GM12878 (cell line): ENCODE measurements at regions not wholly inside any gene's neighbourhood (a gene's known extent, or its start where the extent isn't known, plus 50 kb on each side); places are given as distances from the start of the nearest gene placed in this dataset.

Experiments used
- ATAC-seq: fragments of 200-7000 bp; cut with Tn5 transposase; 3 replicates; pipeline ENCODE4 v1.9.1; 2020; ENCODE audit warnings: mild to moderate bottlenecking, moderate library complexity
- BruUV-seq: library from RNA; stranded (reverse); fragments of 400-500 nt; replicated peaks from 2 replicates; lab custom pipeline; 2021; lab: Mats Ljungman, UMichigan
- CTCF ChIA-PET: fragments of 300-600 bp; sonication (Branson Sonifier 250); formaldehyde crosslinking; extraction: SDS; loops from one replicate; lab custom pipeline; 2021; ENCODE audit warnings: inconsistent platforms; lab: Yijun Ruan, JAX
- POLR2A ChIA-PET: fragments of 350-600 bp; formaldehyde crosslinking; extraction: SDS; loops from one replicate; lab custom pipeline; 2021; ENCODE audit warnings: inconsistent platforms; lab: Charles Lee
- RAD21 ChIA-PET: fragments of 300-600 bp; sonication (Branson Sonifier 250); formaldehyde crosslinking; loops from one replicate; lab custom pipeline; 2023; ENCODE audit warnings: antibody characterized with exemption; ENCODE audit not compliant: unreplicated experiment; lab: Charles Lee
- SMC1A ChIA-PET: fragments of 300-600 bp; sonication (Branson Sonifier 250); formaldehyde crosslinking; loops from one replicate; lab custom pipeline; 2023; ENCODE audit not compliant: unreplicated experiment, uncharacterized antibody; lab: Charles Lee
- DNase-seq: peaks from one replicate; pipeline ENCODE4 v3.0.0-alpha.2; 2011; ENCODE audit warnings: low read depth, low spot score
- FAIRE-seq: peaks from 3 replicates; lab custom pipeline; 2011; peaks lifted over from hg19 to GRCh38; lab: Jason Lieb, UNC
- H2AFZ ChIP-seq: 2 replicates; pipeline ENCODE4 v1.6.0; 2011; ENCODE audit warnings: low read depth, low read length, control low read depth; ENCODE audit not compliant: control insufficient read depth
- H3K27ac ChIP-seq: 2 replicates; pipeline ENCODE4 v1.5.1; 2011; ENCODE audit warnings: control low read depth; ENCODE audit not compliant: control insufficient read depth, insufficient read depth
- H3K27me3 ChIP-seq, 2 experiments: replicated peaks in 1 of 2; 2 replicates each; pipeline versions ENCODE4 v1.6.0 to v1.6.1; 2011; ENCODE audit warnings: low read length in 1 of 2; ENCODE audit not compliant: control insufficient read depth in 2 of 2, insufficient read depth in 2 of 2
- H3K36me3 ChIP-seq, 2 experiments: 2 replicates each; pipeline ENCODE4 v1.5.1; 2011; ENCODE audit warnings: low read length in 1 of 2; ENCODE audit not compliant: control insufficient read depth in 2 of 2, insufficient read depth in 2 of 2
- H3K4me1 ChIP-seq: 2 replicates; pipeline ENCODE4 v1.6.1; 2011; ENCODE audit warnings: mild to moderate bottlenecking, low read length, moderate library complexity, mixed read lengths; ENCODE audit not compliant: control insufficient read depth, insufficient read depth
- H3K4me2 ChIP-seq: 2 replicates; pipeline ENCODE4 v1.6.0; 2011; ENCODE audit warnings: control low read depth; ENCODE audit not compliant: control insufficient read depth, insufficient read depth
- H3K4me3 ChIP-seq: fragments of 200-600 bp; sonication (generic); 2 replicates; pipeline ENCODE4 v1.5.1; 2016
- H3K79me2 ChIP-seq: 2 replicates; pipeline ENCODE4 v1.6.0; 2011; ENCODE audit warnings: low read length; ENCODE audit not compliant: control insufficient read depth, insufficient read depth
- H3K9ac ChIP-seq: 2 replicates; pipeline ENCODE4 v1.8.0; 2011; ENCODE audit warnings: low read length, control low read depth, mixed read lengths; ENCODE audit not compliant: control insufficient read depth, insufficient read depth
- H3K9me3 ChIP-seq: replicated peaks from 3 replicates; pipeline ENCODE4 v1.5.1; 2011; ENCODE audit warnings: mild to moderate bottlenecking, low read length; ENCODE audit not compliant: control insufficient read depth, insufficient read depth
- H4K20me1 ChIP-seq: 2 replicates; pipeline ENCODE4 v1.6.0; 2011; ENCODE audit not compliant: control insufficient read depth, insufficient read depth
- BACH1 ChIP-seq: fragments of 450-650 bp; IDR thresholded peaks from 2 replicates; pipeline ENCODE4 v1.6.1; 2017; ENCODE audit warnings: mild to moderate bottlenecking, borderline replicate concordance
- BCL3 ChIP-seq: IDR thresholded peaks from 2 replicates; pipeline ENCODE4 v1.6.1; 2011; ENCODE audit warnings: borderline replicate concordance, low read depth, mild to moderate bottlenecking, moderate library complexity, low read length; ENCODE audit not compliant: insufficient read depth, poor library complexity, severe bottlenecking
- CBX3 ChIP-seq: fragments of 200-600 bp; sonication (generic); IDR thresholded peaks from 2 replicates; pipeline ENCODE4 v1.6.1; 2016; ENCODE audit warnings: low read depth, borderline replicate concordance
- CHD2 ChIP-seq: IDR thresholded peaks from 2 replicates; pipeline ENCODE4 v1.6.1; 2011; ENCODE audit warnings: low read depth, low read length, improper control_type of control experiment, borderline replicate concordance
- EZH2 ChIP-seq: IDR thresholded peaks from 2 replicates; pipeline ENCODE4 v1.6.1; 2012; ENCODE audit warnings: low read depth, mild to moderate bottlenecking, control low read depth, inconsistent platforms, low read length, borderline replicate concordance; ENCODE audit not compliant: control insufficient read depth
- FOXM1 ChIP-seq: IDR thresholded peaks from 2 replicates; pipeline ENCODE4 v1.6.1; 2012; ENCODE audit warnings: low read depth, mild to moderate bottlenecking, inconsistent platforms, low read length, moderate library complexity
- HDAC2 ChIP-seq: fragments of 200-600 bp; sonication (generic); IDR thresholded peaks from 2 replicates; pipeline ENCODE4 v1.6.1; 2017
- HDGF ChIP-seq: fragments of 450-650 bp; IDR thresholded peaks from 2 replicates; pipeline ENCODE4 v1.6.1; 2016; ENCODE audit warnings: antibody characterized with exemption
- JUND ChIP-seq: IDR thresholded peaks from 2 replicates; pipeline ENCODE4 v1.6.1; 2012; ENCODE audit warnings: low read depth, mild to moderate bottlenecking, low read length, improper control_type of control experiment, moderate library complexity
- KAT2A ChIP-seq: conservative IDR thresholded peaks from 2 replicates; pipeline ENCODE4 v1.6.1; 2011; ENCODE audit warnings: low read depth, low read length; ENCODE audit not compliant: control insufficient read depth
- MLLT1 ChIP-seq: fragments of 450-650 bp; IDR thresholded peaks from 2 replicates; pipeline ENCODE4 v1.6.1; 2016; ENCODE audit warnings: mild to moderate bottlenecking
- MXI1 ChIP-seq: fragments of 150-350 bp; IDR thresholded peaks from 2 replicates; pipeline ENCODE4 v1.6.1; 2011; ENCODE audit warnings: low read depth, mild to moderate bottlenecking, inconsistent platforms, low read length, improper control_type of control experiment
- NFYB ChIP-seq: IDR thresholded peaks from 2 replicates; pipeline ENCODE4 v1.6.1; 2011; ENCODE audit warnings: low read depth, mild to moderate bottlenecking, low read length, improper control_type of control experiment, moderate library complexity; ENCODE audit not compliant: insufficient read depth
- SPI1 ChIP-seq: IDR thresholded peaks from 2 replicates; pipeline ENCODE4 v1.6.1; 2011; ENCODE audit warnings: low read depth, mild to moderate bottlenecking, low read length, moderate library complexity, borderline replicate concordance; ENCODE audit not compliant: insufficient read depth
- STAT1 ChIP-seq: fragments of 450-650 bp; conservative IDR thresholded peaks from 2 replicates; pipeline ENCODE4 v1.6.1; 2014; ENCODE audit warnings: antibody characterized with exemption, mild to moderate bottlenecking
- SUPT20H ChIP-seq: IDR thresholded peaks from 2 replicates; pipeline ENCODE4 v1.6.1; 2011; ENCODE audit warnings: low read depth, mild to moderate bottlenecking, low read length, moderate library complexity, borderline replicate concordance; ENCODE audit not compliant: control insufficient read depth
- TCF3 ChIP-seq: IDR thresholded peaks from 2 replicates; pipeline ENCODE4 v1.6.1; 2012; ENCODE audit warnings: low read depth, mild to moderate bottlenecking, low read length, borderline replicate concordance; ENCODE audit not compliant: insufficient read depth
- ZNF24 ChIP-seq: fragments of 450-650 bp; IDR thresholded peaks from 2 replicates; pipeline ENCODE4 v1.6.1; 2017; ENCODE audit warnings: antibody characterized with exemption, mild to moderate bottlenecking
- WGBS: methylation state at CpG from one replicate; pipeline ENCODE4 v1.1.6; 2016; ENCODE audit warnings: low lambda C conversion rate; ENCODE audit not compliant: insufficient replicate concordance, insufficient coverage; ENCODE audit errors: missing lambda C conversion rate; 5-methylcytosine and 5-hydroxymethylcytosine counted together
- in situ Hi-C: fragments of 300-500 bp; cut with MboI; formaldehyde crosslinking; loops from 9 replicates; pipeline ENCODE4 v1.14.3; 2018; ENCODE audit warnings: mixed read lengths
- intact Hi-C: fragments of 100-400 bp; cut with micrococcal nuclease; formaldehyde crosslinking; loops from one replicate; pipeline ENCODE4 v1.14.2; 2022; ENCODE audit not compliant: unreplicated experiment

DNA sequence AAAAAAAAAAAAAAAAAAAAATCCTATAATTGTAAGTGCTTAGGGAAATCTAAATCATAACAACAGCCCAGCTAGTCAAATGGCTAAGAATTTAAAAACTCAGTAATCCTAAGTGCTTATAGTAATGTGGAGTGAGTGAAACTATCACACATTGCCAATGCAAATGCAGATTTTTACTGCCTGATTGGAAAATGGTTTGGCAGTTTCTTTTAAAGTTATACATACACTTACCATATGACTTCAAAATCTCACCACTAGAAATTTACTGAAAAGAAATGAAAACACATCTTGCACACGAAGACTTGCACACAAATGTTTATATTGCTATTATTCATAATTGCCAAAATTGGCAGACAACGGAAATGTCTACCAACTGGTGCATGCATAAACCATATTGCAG is 51.3 kb upstream of the STXBP6 start:
- CTCF ChIA-PET = no interaction called here
- RAD21 ChIA-PET = no interaction called here
- SMC1A ChIA-PET = interaction anchor here (1.0 to 1.8 kb wide), 2 partner anchors 9 to 11 kb away, joined by 3 to 6 read pairs; no protein-coding TSS in a partner anchor
- H3K27me3 ChIP-seq = no peaks in the 10 kb centered on the region
- no peaks in the 10 kb centered on the region for H3K79me2 ChIP-seq
- no peaks in the 10 kb centered on the region for H3K4me1 ChIP-seq
- no peak overlapping the region for H3K27ac ChIP-seq
- H3K9ac ChIP-seq = no peak overlapping the region
- no peak overlapping the region for H3K4me2 ChIP-seq
- DNase-seq (no peak), FAIRE-seq (no peak)
- TF ChIP-seq BACH1 = no peak
- TF ChIP-seq EZH2 = no peak
- no peak for TF ChIP-seq CHD2
- no peak for TF ChIP-seq CBX3
- TF ChIP-seq HDGF = no peak
- no peak for TF ChIP-seq BCL3
- TF ChIP-seq SPI1 = no peak
- TF ChIP-seq ZNF24 = no peak
- no peak for TF ChIP-seq JUND
- TF ChIP-seq TCF3 = no peak
- TF ChIP-seq NFYB = no peak
- no peak for TF ChIP-seq MLLT1
- TF ChIP-seq SUPT20H = no peak
- TF ChIP-seq HDAC2 = no peak
- TF ChIP-seq MXI1 = no peak
- TF ChIP-seq FOXM1 = no peak
- no peak for TF ChIP-seq KAT2A
- TF ChIP-seq STAT1 = no peak
- TF ChIP-seq, all 136 proteins: peak for 0
- no peak overlapping the region for H3K4me3 ChIP-seq
- no TSS peak for BruUV-seq
- WGBS = 0% methylated on average over 2 of the region's 2 CpGs
- no peak for ATAC-seq
- in situ Hi-C loops = no loop called here
- H2AFZ ChIP-seq = no peak overlapping the region
- H3K36me3 ChIP-seq = no peaks in the 10 kb centered on the region
- no peaks in the 10 kb centered on the region for H3K9me3 ChIP-seq
- POLR2A ChIA-PET = interaction anchor here (1.2 kb wide), 1 partner anchor 14 kb away, joined by 4 read pairs; no protein-coding TSS in a partner anchor
- H4K20me1 ChIP-seq = no peaks in the 10 kb centered on the region
- intact Hi-C loops = no loop called here
